Effector CD8-positive, alpha-beta T cell (primary cell): ENCODE measurements at regions not wholly inside any gene's neighbourhood (a gene's known extent, or its start where the extent isn't known, plus 50 kb on each side); places are given as distances from the start of the nearest gene placed in this dataset.

Experiments
- DNase-seq: peaks from one replicate; lab custom pipeline; 2025; lab: John Stamatoyannopoulos, UW

GRCh38 chr14:36465178-36465577, 54.9 kb downstream of the NKX2-1 start:
- no peak for DNase-seq

- DNase-seq, result no peak
Measured at GRCh38 chr14:36462890-36463289, 57.1 kb downstream of the NKX2-1 start.

- DNase-seq, result no peak
Measured at GRCh38 chr14:36455241-36455627, 64.8 kb downstream of the NKX2-1 start.

- DNase-seq, result no peak
Measured at GRCh38 chr14:36454599-36455240, 65.3 kb downstream of the NKX2-1 start.

GRCh38 chr14:36452860-36453259, 67.2 kb downstream of the NKX2-1 start:
- DNase-seq, result no peak

- DNase-seq, result no peak
Measured at GRCh38 chr14:36451310-36452065, 68.5 kb downstream of the NKX2-1 start.

GRCh38 chr14:36450550-36450949, 69.5 kb downstream of the NKX2-1 start:
- no peak for DNase-seq

GRCh38 chr14:36449903-36450302, 70.1 kb downstream of the NKX2-1 start:
- DNase-seq, result no peak

GRCh38 chr14:36443374-36443773, 76.7 kb downstream of the NKX2-1 start:
- no peak for DNase-seq

- no peak for DNase-seq
Measured at GRCh38 chr14:36442824-36443241, 77.2 kb downstream of the NKX2-1 start.

GRCh38 chr14:36441283-36441682, 78.7 kb downstream of the NKX2-1 start:
- no peak for DNase-seq

GRCh38 chr14:36439766-36440165, 80.3 kb downstream of the NKX2-1 start:
- DNase-seq, result no peak

- DNase-seq, result no peak
Measured at GRCh38 chr14:36438883-36439282, 81.1 kb downstream of the NKX2-1 start.

- no peak for DNase-seq
Measured at GRCh38 chr14:36430662-36431084, 89.4 kb downstream of the NKX2-1 start.

GRCh38 chr14:36430169-36430568, 89.9 kb downstream of the NKX2-1 start:
- DNase-seq, result no peak

- DNase-seq, result no peak
Measured at GRCh38 chr14:36429692-36430091, 90.3 kb downstream of the NKX2-1 start.

- no peak for DNase-seq
Measured at GRCh38 chr14:36428350-36428749, 91.7 kb downstream of the NKX2-1 start.

- DNase-seq, result no peak
Measured at GRCh38 chr14:36426836-36427235, 93.2 kb downstream of the NKX2-1 start.

GRCh38 chr14:36426113-36426512, 93.9 kb downstream of the NKX2-1 start:
- no peak for DNase-seq

- no peak for DNase-seq
Measured at GRCh38 chr14:36424478-36425102, 95.4 kb downstream of the NKX2-1 start.

GRCh38 chr14:36423430-36423829, 96.6 kb downstream of the NKX2-1 start:
- no peak for DNase-seq

- no peak for DNase-seq
Measured at GRCh38 chr14:36420149-36420687, 99.8 kb upstream of the MBIP start.

GRCh38 chr14:36418937-36419336, 98.5 kb upstream of the MBIP start:
- no peak for DNase-seq
